PC-9 (cell line): ENCODE measurements at regions not wholly inside any gene's neighbourhood (a gene's known extent, or its start where the extent isn't known, plus 50 kb on each side); places are given as distances from the start of the nearest gene placed in this dataset.

Experiments used
- BruUV-seq: library from RNA; stranded (reverse); fragments of 400-500 nt; replicated peaks from 2 replicates; lab custom pipeline; 2021; lab: Mats Ljungman, UMichigan
- CTCF ChIA-PET: fragments of 300-600 bp; sonication (Branson Sonifier 250); formaldehyde crosslinking; loops from one replicate; lab custom pipeline; 2022; ENCODE audit warnings: antibody characterized with exemption; lab: Charles Lee
- POLR2A ChIA-PET: fragments of 300-600 bp; sonication (Branson Sonifier 250); formaldehyde crosslinking; loops from one replicate; lab custom pipeline; 2022; ENCODE audit warnings: antibody characterized with exemption; ENCODE audit not compliant: unreplicated experiment; lab: Charles Lee
- DNase-seq, 2 experiments: peaks; one replicate each; pipeline versions ENCODE4 v3.0.0 to v3.0.0-alpha.2; 2015 to 2022; ENCODE audit warnings: mixed read lengths in 1 of 2
- H2AFZ ChIP-seq: fragments of 200-600 bp; sonication (generic); 2 replicates; pipeline ENCODE4 v1.8.1; 2017; ENCODE audit warnings: antibody characterized with exemption
- H3F3A ChIP-seq: fragments of 200-600 bp; sonication (generic); 2 replicates; pipeline ENCODE4 v1.8.1; 2017; ENCODE audit warnings: antibody characterized with exemption, mild to moderate bottlenecking, low read depth; ENCODE audit not compliant: insufficient read depth
- H3K27ac ChIP-seq: fragments of 200-600 bp; sonication (generic); 2 replicates; pipeline ENCODE4 v1.6.1; 2016; ENCODE audit warnings: mixed run types
- H3K27me3 ChIP-seq: fragments of 200-600 bp; sonication (generic); 2 replicates; pipeline ENCODE4 v1.6.1; 2016; ENCODE audit warnings: low read depth, mixed run types; ENCODE audit not compliant: insufficient read depth
- H3K36me3 ChIP-seq: fragments of 200-600 bp; sonication (generic); 2 replicates; pipeline ENCODE4 v1.6.1; 2016; ENCODE audit warnings: low read depth, mixed run types
- H3K4me1 ChIP-seq: fragments of 200-600 bp; sonication (generic); replicated peaks from 2 replicates; pipeline ENCODE4 v1.6.1; 2016; ENCODE audit warnings: mixed run types; ENCODE audit not compliant: insufficient read depth
- H3K4me2 ChIP-seq: fragments of 200-600 bp; sonication (generic); 2 replicates; pipeline ENCODE4 v1.6.1; 2017; ENCODE audit warnings: mixed run types
- H3K4me3 ChIP-seq: fragments of 200-600 bp; sonication (generic); 2 replicates; pipeline ENCODE4 v1.6.1; 2016; ENCODE audit warnings: mixed run types
- H3K79me2 ChIP-seq: fragments of 200-600 bp; sonication (generic); 2 replicates; pipeline ENCODE4 v1.6.1; 2017; ENCODE audit warnings: low read depth, mixed run types
- H3K9me2 ChIP-seq: fragments of 200-600 bp; sonication (generic); 2 replicates; pipeline ENCODE4 v1.8.1; 2017; ENCODE audit warnings: mild to moderate bottlenecking; ENCODE audit not compliant: insufficient read depth
- H3K9me3 ChIP-seq: fragments of 200-600 bp; sonication (generic); 2 replicates; pipeline ENCODE4 v1.8.1; 2016; ENCODE audit warnings: low read depth; ENCODE audit not compliant: insufficient read depth
- H4K20me1 ChIP-seq: fragments of 200-600 bp; sonication (generic); 2 replicates; pipeline ENCODE4 v1.8.1; 2017; ENCODE audit not compliant: insufficient read depth
- EZH2 ChIP-seq: fragments of 200-600 bp; sonication (generic); IDR thresholded peaks from 2 replicates; pipeline ENCODE4 v1.8.0; 2017; ENCODE audit warnings: antibody characterized with exemption, low read depth
- intact Hi-C: fragments of 100-400 bp; cut with micrococcal nuclease; formaldehyde crosslinking; loops from one replicate; pipeline ENCODE4 v1.10.0; 2022; ENCODE audit not compliant: unreplicated experiment
- TF ChIP-seq, protein P1 (sequence below): fragments of 200-600 bp; sonication (generic); conservative IDR thresholded peaks from 2 replicates; pipeline ENCODE4 v1.6.1; 2017; ENCODE audit warnings: mixed run types, antibody characterized with exemption, mild to moderate bottlenecking, moderate library complexity

- BruUV-seq, result no TSS peak
- no peak for DNase-seq
- H3K4me3 ChIP-seq, result no peak overlapping the region
- H4K20me1 ChIP-seq, result no peaks in the 10 kb centered on the region
- no peak overlapping the region for H3K4me2 ChIP-seq
- ChIA-PET POLR2A (no interaction called here), CTCF (no interaction called here)
- TF ChIP-seq, protein P1, sequence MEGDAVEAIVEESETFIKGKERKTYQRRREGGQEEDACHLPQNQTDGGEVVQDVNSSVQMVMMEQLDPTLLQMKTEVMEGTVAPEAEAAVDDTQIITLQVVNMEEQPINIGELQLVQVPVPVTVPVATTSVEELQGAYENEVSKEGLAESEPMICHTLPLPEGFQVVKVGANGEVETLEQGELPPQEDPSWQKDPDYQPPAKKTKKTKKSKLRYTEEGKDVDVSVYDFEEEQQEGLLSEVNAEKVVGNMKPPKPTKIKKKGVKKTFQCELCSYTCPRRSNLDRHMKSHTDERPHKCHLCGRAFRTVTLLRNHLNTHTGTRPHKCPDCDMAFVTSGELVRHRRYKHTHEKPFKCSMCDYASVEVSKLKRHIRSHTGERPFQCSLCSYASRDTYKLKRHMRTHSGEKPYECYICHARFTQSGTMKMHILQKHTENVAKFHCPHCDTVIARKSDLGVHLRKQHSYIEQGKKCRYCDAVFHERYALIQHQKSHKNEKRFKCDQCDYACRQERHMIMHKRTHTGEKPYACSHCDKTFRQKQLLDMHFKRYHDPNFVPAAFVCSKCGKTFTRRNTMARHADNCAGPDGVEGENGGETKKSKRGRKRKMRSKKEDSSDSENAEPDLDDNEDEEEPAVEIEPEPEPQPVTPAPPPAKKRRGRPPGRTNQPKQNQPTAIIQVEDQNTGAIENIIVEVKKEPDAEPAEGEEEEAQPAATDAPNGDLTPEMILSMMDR, result no peak
- no peak for TF ChIP-seq EZH2
- intact Hi-C loops, result no loop called here
- no peaks in the 10 kb centered on the region for H3K79me2 ChIP-seq
- H3F3A ChIP-seq, result no peaks in the 10 kb centered on the region
- H3K27me3 ChIP-seq, result no peaks in the 10 kb centered on the region
- no peaks in the 10 kb centered on the region for H3K4me1 ChIP-seq
- no peaks in the 10 kb centered on the region for H3K9me2 ChIP-seq
- H2AFZ ChIP-seq, result no peak overlapping the region
- no peaks in the 10 kb centered on the region for H3K9me3 ChIP-seq
- H3K27ac ChIP-seq, result no peak overlapping the region
- H3K36me3 ChIP-seq, result no peaks in the 10 kb centered on the region
Observed at GRCh38 chr7:98040626-98041360, 50.8 kb upstream of the OCM2 start.

DNA sequence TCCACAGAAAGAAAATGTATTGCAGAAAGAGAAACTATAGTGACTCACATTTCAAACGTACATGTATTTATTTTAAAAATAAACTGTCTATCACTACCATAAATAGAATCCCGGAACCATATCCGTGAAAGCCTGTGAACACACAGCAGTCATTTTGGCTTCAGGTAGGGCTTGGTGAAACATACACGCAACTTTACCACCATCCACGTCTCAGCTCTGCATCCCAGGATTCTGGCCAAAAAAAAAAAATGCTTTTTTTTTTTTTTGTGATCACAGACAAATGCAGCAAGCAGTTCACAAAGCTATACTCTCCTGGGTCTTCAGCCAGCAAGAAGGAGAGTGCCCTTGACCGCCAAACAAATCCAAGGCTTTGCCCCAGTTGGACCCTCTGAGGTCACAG is 56.8 kb upstream of the OCM2 start:
- DNase-seq, result no peak
- POLR2A ChIA-PET, result interaction anchor here (0.6 kb wide), 1 partner anchor 39 kb away, joined by 8 read pairs; no protein-coding TSS in a partner anchor
- H3F3A ChIP-seq, result peaks cover 16% of the 10 kb centered on the region
- TF ChIP-seq, protein P1, result no peak
- no peak for TF ChIP-seq EZH2
- no peaks in the 10 kb centered on the region for H3K9me2 ChIP-seq
- H3K27ac ChIP-seq, result no peak overlapping the region
- H2AFZ ChIP-seq, result no peak overlapping the region
- no TSS peak for BruUV-seq
- CTCF ChIA-PET, result no interaction called here
- no peaks in the 10 kb centered on the region for H3K36me3 ChIP-seq
- intact Hi-C loops, result no loop called here
- H3K27me3 ChIP-seq, result no peaks in the 10 kb centered on the region
- H3K79me2 ChIP-seq, result no peaks in the 10 kb centered on the region
- no peaks in the 10 kb centered on the region for H3K9me3 ChIP-seq
- H3K4me2 ChIP-seq, result no peak overlapping the region
- H3K4me3 ChIP-seq, result no peak overlapping the region
- H3K4me1 ChIP-seq, result peaks cover 11% of the 10 kb centered on the region
- no peaks in the 10 kb centered on the region for H4K20me1 ChIP-seq

DNA sequence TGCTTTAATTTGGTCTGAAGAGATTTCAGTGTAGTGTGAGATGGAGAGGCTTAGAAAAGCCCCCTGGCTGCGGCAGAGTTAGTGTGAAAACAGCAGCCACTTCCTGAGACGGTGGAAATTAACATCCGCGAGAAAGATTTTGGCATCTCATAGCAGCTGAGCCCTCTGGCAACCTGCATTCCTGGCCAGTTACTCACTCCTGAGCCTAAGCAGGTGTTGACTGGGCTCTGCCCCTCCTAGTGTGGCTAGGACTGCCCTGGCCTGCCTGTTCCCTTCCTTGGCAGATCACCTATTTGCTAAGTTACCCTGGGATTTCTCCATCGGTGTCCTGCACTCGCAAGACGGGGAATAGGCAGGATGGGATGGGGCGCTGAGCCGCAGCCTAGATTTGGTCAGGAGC is 57.6 kb upstream of the LMTK2 start:
- Histone ChIP-seq H3F3A (peaks cover 19% of the 10 kb centered on the region), H3K4me2 (peak overlapping the region; percentile 70), H3K27ac (peak overlapping the region; percentile 80), H3K79me2 (no peaks in the 10 kb centered on the region), H3K9me3 (no peaks in the 10 kb centered on the region), H3K9me2 (no peaks in the 10 kb centered on the region), H3K27me3 (no peaks in the 10 kb centered on the region), H3K36me3 (no peaks in the 10 kb centered on the region), H3K4me3 (no peak overlapping the region), H2AFZ (peak overlapping the region; percentile 80), H4K20me1 (no peaks in the 10 kb centered on the region), H3K4me1 (peaks cover 13% of the 10 kb centered on the region)
- no TSS peak for BruUV-seq
- intact Hi-C loops, result loop anchor here (1.0 kb wide), 1 partner anchor 37 kb away; no protein-coding TSS in a partner anchor
- no peak for TF ChIP-seq EZH2
- TF ChIP-seq, protein P1, result no peak
- CTCF ChIA-PET, result no interaction called here
- POLR2A ChIA-PET, result no interaction called here
- peak; percentile 86 to 92 for DNase-seq
